Neural cell (in vitro differentiated cells): ENCODE measurements at regions not wholly inside any gene's neighbourhood (a gene's known extent, or its start where the extent isn't known, plus 50 kb on each side); places are given as distances from the start of the nearest gene placed in this dataset.
A peak's percentile ranks its signal among the peaks of the same experiment; 100 is the strongest.

Source experiments
- H2AFZ ChIP-seq: fragments of 200-600, 300-800 bp; sonication (generic), shearing (Covaris generic); 2 replicates; pipeline ENCODE4 v1.6.0; 2014; ENCODE audit warnings: low read depth, mild to moderate bottlenecking, antibody characterized with exemption, low read length, moderate library complexity
- H3F3A ChIP-seq: fragments of 200-600 bp; shearing (Covaris generic); 2 replicates; pipeline ENCODE4 v1.6.1; 2016; ENCODE audit warnings: mild to moderate bottlenecking, moderate library complexity, mixed read lengths, antibody characterized with exemption, low read length; ENCODE audit not compliant: insufficient read depth, poor library complexity, severe bottlenecking
- H3K27ac ChIP-seq: fragments of 200-600, 300-800 bp; sonication (generic), shearing (Covaris generic); 2 replicates; pipeline ENCODE4 v1.5.1; 2014; ENCODE audit warnings: mild to moderate bottlenecking, low read length, moderate library complexity
- H3K27me3 ChIP-seq: fragments of 300-800, 200-600 bp; sonication (generic), shearing (Covaris generic); 2 replicates; pipeline ENCODE4 v1.6.0; 2014; ENCODE audit warnings: mild to moderate bottlenecking, low read depth, low read length, moderate library complexity; ENCODE audit not compliant: insufficient read depth
- H3K36me3 ChIP-seq: fragments of 300-800, 200-600 bp; sonication (generic), shearing (Covaris generic); 2 replicates; pipeline ENCODE4 v1.5.1; 2014; ENCODE audit warnings: mild to moderate bottlenecking, antibody characterized with exemption, low read length, moderate library complexity; ENCODE audit not compliant: insufficient read depth
- H3K4me2 ChIP-seq: fragments of 300-800, 200-600 bp; sonication (generic), shearing (Covaris generic); 2 replicates; pipeline ENCODE4 v1.6.0; 2014; ENCODE audit warnings: mild to moderate bottlenecking, low read length
- H3K4me3 ChIP-seq: fragments of 300-800, 200-600 bp; sonication (generic), shearing (Covaris generic); 2 replicates; pipeline ENCODE4 v1.5.1; 2014; ENCODE audit warnings: mild to moderate bottlenecking, low read length, moderate library complexity
- H3K79me2 ChIP-seq: fragments of 200-600 bp; shearing (Covaris generic); replicated peaks from 2 replicates; pipeline ENCODE4 v1.6.0; 2014; ENCODE audit warnings: mild to moderate bottlenecking, low read length, moderate library complexity; ENCODE audit not compliant: insufficient read depth
- H3K9ac ChIP-seq: fragments of 300-800, 200-600 bp; sonication (generic), shearing (Covaris generic); 2 replicates; pipeline ENCODE4 v1.6.1; 2016; ENCODE audit warnings: mild to moderate bottlenecking, low read length, mixed read lengths
- H3K9me2 ChIP-seq: fragments of 200-600 bp; shearing (Covaris generic); 2 replicates; pipeline ENCODE4 v1.6.1; 2016; ENCODE audit warnings: mild to moderate bottlenecking, low read length, mixed read lengths; ENCODE audit not compliant: insufficient read depth
- H3K9me3 ChIP-seq: fragments of 200-600, 300-800 bp; sonication (generic), shearing (Covaris generic); 2 replicates; pipeline ENCODE4 v1.6.1; 2016; ENCODE audit warnings: mild to moderate bottlenecking, mixed run types, low read length, moderate library complexity, mixed read lengths
- H4K20me1 ChIP-seq: fragments of 200-600 bp; shearing (Covaris generic); 2 replicates; pipeline ENCODE4 v1.6.1; 2016; ENCODE audit warnings: mild to moderate bottlenecking, mixed run types; ENCODE audit not compliant: insufficient read depth
- CTCF ChIP-seq: fragments of 450-650 bp; IDR thresholded peaks from 2 replicates; pipeline ENCODE4 v1.5.1; 2014; ENCODE audit warnings: antibody characterized with exemption, mild to moderate bottlenecking, moderate library complexity; ENCODE audit not compliant: poor library complexity, severe bottlenecking
- EP300 ChIP-seq: fragments of 450-650 bp; conservative IDR thresholded peaks from 2 replicates; pipeline ENCODE4 v1.6.1; 2014; ENCODE audit warnings: antibody characterized with exemption, mild to moderate bottlenecking, moderate library complexity; ENCODE audit not compliant: poor library complexity, severe bottlenecking
- MXI1 ChIP-seq: fragments of 450-650 bp; conservative IDR thresholded peaks from 2 replicates; pipeline ENCODE4 v1.6.1; 2014; ENCODE audit warnings: antibody characterized with exemption, mild to moderate bottlenecking; ENCODE audit not compliant: poor library complexity, severe bottlenecking
- POLR2AphosphoS5 ChIP-seq: IDR thresholded peaks from 2 replicates; pipeline ENCODE4 v1.6.1; 2012
- RAD21 ChIP-seq: fragments of 450-650 bp; conservative IDR thresholded peaks from 2 replicates; pipeline ENCODE4 v1.6.1; 2014; ENCODE audit warnings: antibody characterized with exemption, mild to moderate bottlenecking, moderate library complexity
- SMC3 ChIP-seq: fragments of 450-650 bp; conservative IDR thresholded peaks from 2 replicates; pipeline ENCODE4 v1.6.1; 2014; ENCODE audit warnings: antibody characterized with exemption, mild to moderate bottlenecking, moderate library complexity; ENCODE audit not compliant: poor library complexity
- TF ChIP-seq, protein P1 (sequence below): IDR thresholded peaks from 2 replicates; pipeline ENCODE4 v1.6.1; 2012; ENCODE audit warnings: borderline replicate concordance

GRCh38 chr6:66740346-66740745 is 1033.3 kb upstream of the EYS start:
- Histone ChIP-seq H3K4me3 (no peak overlapping the region), H2AFZ (no peak overlapping the region), H3K9me3 (no peaks in the 10 kb centered on the region), H3K79me2 (no peaks in the 10 kb centered on the region), H3K4me2 (no peak overlapping the region), H4K20me1 (no peaks in the 10 kb centered on the region), H3F3A (no peaks in the 10 kb centered on the region), H3K36me3 (no peaks in the 10 kb centered on the region), H3K27ac (no peak overlapping the region), H3K9ac (no peak overlapping the region), H3K27me3 (no peaks in the 10 kb centered on the region), H3K9me2 (no peaks in the 10 kb centered on the region)
- TF ChIP-seq CTCF (no peak), MXI1 (no peak), POLR2AphosphoS5 (no peak), SMC3 (no peak), EP300 (peak; percentile 73), RAD21 (no peak)

DNA sequence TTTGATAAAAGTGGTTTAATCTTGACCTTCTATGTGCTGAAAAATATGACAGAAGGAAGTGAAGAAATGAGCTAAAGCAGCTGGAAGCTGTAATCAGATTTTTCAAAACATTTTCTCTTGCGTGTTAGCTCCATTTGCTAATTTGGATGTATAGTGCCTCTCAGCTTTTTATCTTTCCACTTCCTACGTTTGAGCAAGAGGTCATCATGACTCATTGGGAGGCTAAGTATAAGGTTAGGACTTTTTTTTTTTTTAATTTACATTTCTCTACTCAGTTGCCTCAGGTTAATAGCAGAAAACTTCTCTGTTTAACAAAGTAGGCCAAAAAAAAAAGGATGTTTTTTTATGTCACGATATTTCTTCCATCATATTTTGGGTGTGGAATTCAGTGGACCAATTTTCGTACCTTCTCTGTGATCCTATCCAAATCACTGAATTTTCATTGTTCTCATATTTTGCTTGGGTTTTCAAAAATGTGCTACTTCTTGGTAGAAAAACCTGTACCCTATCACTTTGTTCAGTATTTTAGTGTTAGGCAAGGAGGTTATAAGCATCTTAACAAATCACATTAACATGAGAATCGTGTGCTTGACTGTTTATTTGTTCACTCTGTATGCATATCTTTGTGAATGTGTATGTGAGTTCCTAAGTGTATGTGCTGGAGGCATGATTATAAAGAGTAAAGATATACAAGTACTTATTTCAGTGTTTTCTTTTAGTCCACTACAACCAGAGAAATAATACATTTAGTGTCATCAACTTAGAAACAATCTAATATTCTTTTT is 1028.3 kb upstream of the EYS start:
- Histone ChIP-seq H3K9ac (no peak overlapping the region), H2AFZ (no peak overlapping the region), H3F3A (no peaks in the 10 kb centered on the region), H3K4me2 (no peak overlapping the region), H4K20me1 (no peaks in the 10 kb centered on the region), H3K79me2 (no peaks in the 10 kb centered on the region), H3K36me3 (no peaks in the 10 kb centered on the region), H3K27ac (no peak overlapping the region), H3K4me3 (no peak overlapping the region), H3K27me3 (no peaks in the 10 kb centered on the region), H3K9me3 (no peaks in the 10 kb centered on the region), H3K9me2 (no peaks in the 10 kb centered on the region)
- TF ChIP-seq EP300 (no peak), CTCF (no peak), POLR2AphosphoS5 (no peak), SMC3 (no peak)

GRCh38 chr6:66731310-66731709 is 1024.3 kb upstream of the EYS start:
- no peak overlapping the region for H3K4me2 ChIP-seq
- no peaks in the 10 kb centered on the region for H3K9me2 ChIP-seq
- TF ChIP-seq, protein P1, sequence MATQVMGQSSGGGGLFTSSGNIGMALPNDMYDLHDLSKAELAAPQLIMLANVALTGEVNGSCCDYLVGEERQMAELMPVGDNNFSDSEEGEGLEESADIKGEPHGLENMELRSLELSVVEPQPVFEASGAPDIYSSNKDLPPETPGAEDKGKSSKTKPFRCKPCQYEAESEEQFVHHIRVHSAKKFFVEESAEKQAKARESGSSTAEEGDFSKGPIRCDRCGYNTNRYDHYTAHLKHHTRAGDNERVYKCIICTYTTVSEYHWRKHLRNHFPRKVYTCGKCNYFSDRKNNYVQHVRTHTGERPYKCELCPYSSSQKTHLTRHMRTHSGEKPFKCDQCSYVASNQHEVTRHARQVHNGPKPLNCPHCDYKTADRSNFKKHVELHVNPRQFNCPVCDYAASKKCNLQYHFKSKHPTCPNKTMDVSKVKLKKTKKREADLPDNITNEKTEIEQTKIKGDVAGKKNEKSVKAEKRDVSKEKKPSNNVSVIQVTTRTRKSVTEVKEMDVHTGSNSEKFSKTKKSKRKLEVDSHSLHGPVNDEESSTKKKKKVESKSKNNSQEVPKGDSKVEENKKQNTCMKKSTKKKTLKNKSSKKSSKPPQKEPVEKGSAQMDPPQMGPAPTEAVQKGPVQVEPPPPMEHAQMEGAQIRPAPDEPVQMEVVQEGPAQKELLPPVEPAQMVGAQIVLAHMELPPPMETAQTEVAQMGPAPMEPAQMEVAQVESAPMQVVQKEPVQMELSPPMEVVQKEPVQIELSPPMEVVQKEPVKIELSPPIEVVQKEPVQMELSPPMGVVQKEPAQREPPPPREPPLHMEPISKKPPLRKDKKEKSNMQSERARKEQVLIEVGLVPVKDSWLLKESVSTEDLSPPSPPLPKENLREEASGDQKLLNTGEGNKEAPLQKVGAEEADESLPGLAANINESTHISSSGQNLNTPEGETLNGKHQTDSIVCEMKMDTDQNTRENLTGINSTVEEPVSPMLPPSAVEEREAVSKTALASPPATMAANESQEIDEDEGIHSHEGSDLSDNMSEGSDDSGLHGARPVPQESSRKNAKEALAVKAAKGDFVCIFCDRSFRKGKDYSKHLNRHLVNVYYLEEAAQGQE, result no peak

More at GRCh38 chr6:66731310-66731709, 1024.3 kb upstream of the EYS start:
- Histone ChIP-seq H3K9ac (no peak overlapping the region), H3F3A (no peaks in the 10 kb centered on the region), H3K4me3 (no peak overlapping the region), H3K9me3 (no peaks in the 10 kb centered on the region), H3K27ac (no peak overlapping the region), H3K79me2 (no peaks in the 10 kb centered on the region), H3K36me3 (no peaks in the 10 kb centered on the region), H2AFZ (no peak overlapping the region), H3K27me3 (no peaks in the 10 kb centered on the region), H4K20me1 (no peaks in the 10 kb centered on the region)
